Fibroblast of lung (primary cell): ENCODE measurements at regions not wholly inside any gene's neighbourhood (a gene's known extent, or its start where the extent isn't known, plus 50 kb on each side); places are given as distances from the start of the nearest gene placed in this dataset.

Experiments
- CTCF ChIP-seq, 2 donors: IDR thresholded peaks in 1 of 2; conservative IDR thresholded peaks in 1 of 2; 1 replicate in 1 of 2; 2 replicates in 1 of 2; pipeline ENCODE4 v1.5.1; 2011 to 2012; ENCODE audit warnings: low read length in 2 of 2, control low read depth in 1 of 2, inconsistent platforms in 1 of 2, low read depth in 1 of 2, mild to moderate bottlenecking in 1 of 2
- EZH2 ChIP-seq: IDR thresholded peaks from 2 replicates; pipeline ENCODE4 v1.5.1; 2012; ENCODE audit warnings: low read length, control low read depth, mild to moderate bottlenecking; ENCODE audit errors: missing control alignments

GRCh38 chr10:120975868-120976225, 124.7 kb downstream of the WDR11 start:
- TF ChIP-seq CTCF (conservative IDR thresholded peaks at IDR 0.05 in 1 of 2, IDR thresholded peaks at IDR 0.05 in 1 of 2; ENCODE audit: low read depth in 1 of 2, low read length in 2 of 2) (no peak), EZH2 (no peak)
